ENCODE measurements at regions not wholly inside any gene's neighbourhood (a gene's known extent, or its start where the extent isn't known, plus 50 kb on each side); places are given as distances from the start of the nearest gene placed in this dataset.
"Not testable (repeated sequence)": the region's sequence is repeated elsewhere in the genome, so short reads cannot be mapped to it uniquely, and the experiment has no call there.

DNA sequence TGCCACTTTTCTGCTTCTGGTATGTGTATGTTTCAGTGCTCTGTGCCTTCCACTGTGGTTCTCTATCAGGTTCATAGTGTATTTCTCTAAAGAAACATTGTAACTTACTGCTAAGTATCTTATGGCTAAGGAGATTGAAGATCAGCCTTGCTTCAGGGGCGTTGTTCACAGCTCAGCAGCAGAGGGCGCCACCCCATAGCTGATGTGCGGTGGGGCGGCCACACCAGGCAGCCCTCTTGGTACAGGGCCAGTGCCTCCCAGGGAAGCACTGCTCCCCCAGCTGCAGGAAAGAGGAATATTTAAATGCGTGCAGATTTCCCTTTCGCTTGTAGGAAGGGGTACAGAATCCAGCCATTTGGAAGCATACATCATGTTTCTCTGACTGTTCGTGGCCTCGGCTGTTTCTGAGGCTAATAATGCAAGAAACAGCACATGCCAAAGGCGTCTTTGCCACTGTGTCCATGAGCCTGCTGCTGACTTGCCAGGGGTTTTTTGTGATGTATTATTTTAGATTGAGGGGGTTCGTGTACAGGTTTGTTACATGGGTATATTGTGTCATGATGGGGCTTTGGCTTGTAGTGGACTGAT is 96.7 kb downstream of the TBC1D26 start (continued):
- TF ChIP-seq, protein P1, sequence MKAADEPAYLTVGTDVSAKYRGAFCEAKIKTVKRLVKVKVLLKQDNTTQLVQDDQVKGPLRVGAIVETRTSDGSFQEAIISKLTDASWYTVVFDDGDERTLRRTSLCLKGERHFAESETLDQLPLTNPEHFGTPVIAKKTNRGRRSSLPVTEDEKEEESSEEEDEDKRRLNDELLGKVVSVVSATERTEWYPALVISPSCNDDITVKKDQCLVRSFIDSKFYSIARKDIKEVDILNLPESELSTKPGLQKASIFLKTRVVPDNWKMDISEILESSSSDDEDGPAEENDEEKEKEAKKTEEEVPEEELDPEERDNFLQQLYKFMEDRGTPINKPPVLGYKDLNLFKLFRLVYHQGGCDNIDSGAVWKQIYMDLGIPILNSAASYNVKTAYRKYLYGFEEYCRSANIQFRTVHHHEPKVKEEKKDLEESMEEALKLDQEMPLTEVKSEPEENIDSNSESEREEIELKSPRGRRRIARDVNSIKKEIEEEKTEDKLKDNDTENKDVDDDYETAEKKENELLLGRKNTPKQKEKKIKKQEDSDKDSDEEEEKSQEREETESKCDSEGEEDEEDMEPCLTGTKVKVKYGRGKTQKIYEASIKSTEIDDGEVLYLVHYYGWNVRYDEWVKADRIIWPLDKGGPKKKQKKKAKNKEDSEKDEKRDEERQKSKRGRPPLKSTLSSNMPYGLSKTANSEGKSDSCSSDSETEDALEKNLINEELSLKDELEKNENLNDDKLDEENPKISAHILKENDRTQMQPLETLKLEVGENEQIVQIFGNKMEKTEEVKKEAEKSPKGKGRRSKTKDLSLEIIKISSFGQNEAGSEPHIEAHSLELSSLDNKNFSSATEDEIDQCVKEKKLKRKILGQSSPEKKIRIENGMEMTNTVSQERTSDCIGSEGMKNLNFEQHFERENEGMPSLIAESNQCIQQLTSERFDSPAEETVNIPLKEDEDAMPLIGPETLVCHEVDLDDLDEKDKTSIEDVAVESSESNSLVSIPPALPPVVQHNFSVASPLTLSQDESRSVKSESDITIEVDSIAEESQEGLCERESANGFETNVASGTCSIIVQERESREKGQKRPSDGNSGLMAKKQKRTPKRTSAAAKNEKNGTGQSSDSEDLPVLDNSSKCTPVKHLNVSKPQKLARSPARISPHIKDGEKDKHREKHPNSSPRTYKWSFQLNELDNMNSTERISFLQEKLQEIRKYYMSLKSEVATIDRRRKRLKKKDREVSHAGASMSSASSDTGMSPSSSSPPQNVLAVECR (CRISPR knock-in tag; IDR thresholded peaks at IDR 0.05; ENCODE audit: borderline replicate concordance), result peak; percentile 16; the same call in 1 of the 2 replicates
- TF ChIP-seq SOX6 (IDR thresholded peaks at IDR 0.05), result not testable (repeated sequence)
- TF ChIP-seq SOX6 (CRISPR knock-in tag; IDR thresholded peaks at IDR 0.05), result 0 out of 2 replicates have a peak, but pooled peaks have one; percentile 11
- peak; percentile 46 for TF ChIP-seq THAP11 (CRISPR knock-in tag; IDR thresholded peaks at IDR 0.05)
- TF ChIP-seq KDM2A (CRISPR knock-in tag; IDR thresholded peaks at IDR 0.05; ENCODE audit: borderline replicate concordance, low read depth), result peak; percentile 61; the same call in 1 of the 2 replicates
- TF ChIP-seq, protein P2, sequence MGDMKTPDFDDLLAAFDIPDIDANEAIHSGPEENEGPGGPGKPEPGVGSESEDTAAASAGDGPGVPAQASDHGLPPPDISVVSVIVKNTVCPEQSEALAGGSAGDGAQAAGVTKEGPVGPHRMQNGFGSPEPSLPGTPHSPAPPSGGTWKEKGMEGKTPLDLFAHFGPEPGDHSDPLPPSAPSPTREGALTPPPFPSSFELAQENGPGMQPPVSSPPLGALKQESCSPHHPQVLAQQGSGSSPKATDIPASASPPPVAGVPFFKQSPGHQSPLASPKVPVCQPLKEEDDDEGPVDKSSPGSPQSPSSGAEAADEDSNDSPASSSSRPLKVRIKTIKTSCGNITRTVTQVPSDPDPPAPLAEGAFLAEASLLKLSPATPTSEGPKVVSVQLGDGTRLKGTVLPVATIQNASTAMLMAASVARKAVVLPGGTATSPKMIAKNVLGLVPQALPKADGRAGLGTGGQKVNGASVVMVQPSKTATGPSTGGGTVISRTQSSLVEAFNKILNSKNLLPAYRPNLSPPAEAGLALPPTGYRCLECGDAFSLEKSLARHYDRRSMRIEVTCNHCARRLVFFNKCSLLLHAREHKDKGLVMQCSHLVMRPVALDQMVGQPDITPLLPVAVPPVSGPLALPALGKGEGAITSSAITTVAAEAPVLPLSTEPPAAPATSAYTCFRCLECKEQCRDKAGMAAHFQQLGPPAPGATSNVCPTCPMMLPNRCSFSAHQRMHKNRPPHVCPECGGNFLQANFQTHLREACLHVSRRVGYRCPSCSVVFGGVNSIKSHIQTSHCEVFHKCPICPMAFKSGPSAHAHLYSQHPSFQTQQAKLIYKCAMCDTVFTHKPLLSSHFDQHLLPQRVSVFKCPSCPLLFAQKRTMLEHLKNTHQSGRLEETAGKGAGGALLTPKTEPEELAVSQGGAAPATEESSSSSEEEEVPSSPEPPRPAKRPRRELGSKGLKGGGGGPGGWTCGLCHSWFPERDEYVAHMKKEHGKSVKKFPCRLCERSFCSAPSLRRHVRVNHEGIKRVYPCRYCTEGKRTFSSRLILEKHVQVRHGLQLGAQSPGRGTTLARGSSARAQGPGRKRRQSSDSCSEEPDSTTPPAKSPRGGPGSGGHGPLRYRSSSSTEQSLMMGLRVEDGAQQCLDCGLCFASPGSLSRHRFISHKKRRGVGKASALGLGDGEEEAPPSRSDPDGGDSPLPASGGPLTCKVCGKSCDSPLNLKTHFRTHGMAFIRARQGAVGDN (CRISPR knock-in tag; IDR thresholded peaks at IDR 0.05), result peak; percentile 37
- TF ChIP-seq, protein P3, sequence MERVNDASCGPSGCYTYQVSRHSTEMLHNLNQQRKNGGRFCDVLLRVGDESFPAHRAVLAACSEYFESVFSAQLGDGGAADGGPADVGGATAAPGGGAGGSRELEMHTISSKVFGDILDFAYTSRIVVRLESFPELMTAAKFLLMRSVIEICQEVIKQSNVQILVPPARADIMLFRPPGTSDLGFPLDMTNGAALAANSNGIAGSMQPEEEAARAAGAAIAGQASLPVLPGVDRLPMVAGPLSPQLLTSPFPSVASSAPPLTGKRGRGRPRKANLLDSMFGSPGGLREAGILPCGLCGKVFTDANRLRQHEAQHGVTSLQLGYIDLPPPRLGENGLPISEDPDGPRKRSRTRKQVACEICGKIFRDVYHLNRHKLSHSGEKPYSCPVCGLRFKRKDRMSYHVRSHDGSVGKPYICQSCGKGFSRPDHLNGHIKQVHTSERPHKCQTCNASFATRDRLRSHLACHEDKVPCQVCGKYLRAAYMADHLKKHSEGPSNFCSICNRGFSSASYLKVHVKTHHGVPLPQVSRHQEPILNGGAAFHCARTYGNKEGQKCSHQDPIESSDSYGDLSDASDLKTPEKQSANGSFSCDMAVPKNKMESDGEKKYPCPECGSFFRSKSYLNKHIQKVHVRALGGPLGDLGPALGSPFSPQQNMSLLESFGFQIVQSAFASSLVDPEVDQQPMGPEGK (CRISPR knock-in tag; IDR thresholded peaks at IDR 0.05), result peak; percentile 57; the same call in 1 of the 2 replicates
- 0 out of 2 replicates have a peak, but pooled peaks have one; percentile 3 for TF ChIP-seq CEBPG (CRISPR knock-in tag; IDR thresholded peaks at IDR 0.05)
- TF ChIP-seq, protein P4, sequence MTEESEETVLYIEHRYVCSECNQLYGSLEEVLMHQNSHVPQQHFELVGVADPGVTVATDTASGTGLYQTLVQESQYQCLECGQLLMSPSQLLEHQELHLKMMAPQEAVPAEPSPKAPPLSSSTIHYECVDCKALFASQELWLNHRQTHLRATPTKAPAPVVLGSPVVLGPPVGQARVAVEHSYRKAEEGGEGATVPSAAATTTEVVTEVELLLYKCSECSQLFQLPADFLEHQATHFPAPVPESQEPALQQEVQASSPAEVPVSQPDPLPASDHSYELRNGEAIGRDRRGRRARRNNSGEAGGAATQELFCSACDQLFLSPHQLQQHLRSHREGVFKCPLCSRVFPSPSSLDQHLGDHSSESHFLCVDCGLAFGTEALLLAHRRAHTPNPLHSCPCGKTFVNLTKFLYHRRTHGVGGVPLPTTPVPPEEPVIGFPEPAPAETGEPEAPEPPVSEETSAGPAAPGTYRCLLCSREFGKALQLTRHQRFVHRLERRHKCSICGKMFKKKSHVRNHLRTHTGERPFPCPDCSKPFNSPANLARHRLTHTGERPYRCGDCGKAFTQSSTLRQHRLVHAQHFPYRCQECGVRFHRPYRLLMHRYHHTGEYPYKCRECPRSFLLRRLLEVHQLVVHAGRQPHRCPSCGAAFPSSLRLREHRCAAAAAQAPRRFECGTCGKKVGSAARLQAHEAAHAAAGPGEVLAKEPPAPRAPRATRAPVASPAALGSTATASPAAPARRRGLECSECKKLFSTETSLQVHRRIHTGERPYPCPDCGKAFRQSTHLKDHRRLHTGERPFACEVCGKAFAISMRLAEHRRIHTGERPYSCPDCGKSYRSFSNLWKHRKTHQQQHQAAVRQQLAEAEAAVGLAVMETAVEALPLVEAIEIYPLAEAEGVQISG (CRISPR knock-in tag; IDR thresholded peaks at IDR 0.05), result peak; percentile 61
- 0 out of 2 replicates have a peak, but pooled peaks have one; percentile 23 for TF ChIP-seq ARNT2 (CRISPR knock-in tag; IDR thresholded peaks at IDR 0.05; ENCODE audit: low read depth)
- TF ChIP-seq SALL1 (CRISPR knock-in tag; IDR thresholded peaks at IDR 0.05), result peak; percentile 53; the same call in 1 of the 2 replicates
- 0 out of 3 replicates have a peak, but pooled peaks have one; percentile 27 for TF ChIP-seq MXI1 (IDR thresholded peaks at IDR 0.05; ENCODE audit: borderline replicate concordance, low read depth, low read length)
- TF ChIP-seq, protein P5, sequence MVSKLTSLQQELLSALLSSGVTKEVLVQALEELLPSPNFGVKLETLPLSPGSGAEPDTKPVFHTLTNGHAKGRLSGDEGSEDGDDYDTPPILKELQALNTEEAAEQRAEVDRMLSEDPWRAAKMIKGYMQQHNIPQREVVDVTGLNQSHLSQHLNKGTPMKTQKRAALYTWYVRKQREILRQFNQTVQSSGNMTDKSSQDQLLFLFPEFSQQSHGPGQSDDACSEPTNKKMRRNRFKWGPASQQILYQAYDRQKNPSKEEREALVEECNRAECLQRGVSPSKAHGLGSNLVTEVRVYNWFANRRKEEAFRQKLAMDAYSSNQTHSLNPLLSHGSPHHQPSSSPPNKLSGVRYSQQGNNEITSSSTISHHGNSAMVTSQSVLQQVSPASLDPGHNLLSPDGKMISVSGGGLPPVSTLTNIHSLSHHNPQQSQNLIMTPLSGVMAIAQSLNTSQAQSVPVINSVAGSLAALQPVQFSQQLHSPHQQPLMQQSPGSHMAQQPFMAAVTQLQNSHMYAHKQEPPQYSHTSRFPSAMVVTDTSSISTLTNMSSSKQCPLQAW (CRISPR knock-in tag; IDR thresholded peaks at IDR 0.05), result 0 out of 2 replicates have a peak, but pooled peaks have one; percentile 40
